Mesothelial cell of epicardium (in vitro differentiated cells): ENCODE measurements at regions not wholly inside any gene's neighbourhood (a gene's known extent, or its start where the extent isn't known, plus 50 kb on each side); places are given as distances from the start of the nearest gene placed in this dataset.

Source experiments
- DNase-seq, 2 experiments: peaks; one replicate each; pipeline ENCODE4 v3.0.0; 2021; ENCODE audit warnings: low spot score in 2 of 2; ENCODE audit not compliant: unreplicated experiment in 2 of 2
- H3K27ac Mint-ChIP-seq: 2 replicates; pipeline ENCODE4 v1.8.0; 2021; ENCODE audit warnings: mixed read lengths
- H3K27me3 Mint-ChIP-seq: 2 replicates; pipeline ENCODE4 v1.8.0; 2021; ENCODE audit warnings: low read depth, mixed read lengths
- H3K36me3 Mint-ChIP-seq: 2 replicates; pipeline ENCODE4 v1.8.0; 2021; ENCODE audit warnings: mixed read lengths
- H3K4me1 Mint-ChIP-seq: 2 replicates; pipeline ENCODE4 v1.8.0; 2021; ENCODE audit warnings: mixed read lengths
- H3K4me3 Mint-ChIP-seq: 2 replicates; pipeline ENCODE4 v1.8.0; 2021; ENCODE audit warnings: mild to moderate bottlenecking, moderate library complexity, mixed read lengths
- H3K9me3 Mint-ChIP-seq: 2 replicates; pipeline ENCODE4 v1.8.0; 2021; ENCODE audit warnings: mixed read lengths
- TF ChIP-seq, protein P1 (sequence below): fragments of 200-600 bp; sonication (generic); IDR thresholded peaks from one replicate; pipeline ENCODE4 v1.5.0; 2021; ENCODE audit warnings: antibody characterized with exemption; ENCODE audit not compliant: unreplicated experiment

DNA sequence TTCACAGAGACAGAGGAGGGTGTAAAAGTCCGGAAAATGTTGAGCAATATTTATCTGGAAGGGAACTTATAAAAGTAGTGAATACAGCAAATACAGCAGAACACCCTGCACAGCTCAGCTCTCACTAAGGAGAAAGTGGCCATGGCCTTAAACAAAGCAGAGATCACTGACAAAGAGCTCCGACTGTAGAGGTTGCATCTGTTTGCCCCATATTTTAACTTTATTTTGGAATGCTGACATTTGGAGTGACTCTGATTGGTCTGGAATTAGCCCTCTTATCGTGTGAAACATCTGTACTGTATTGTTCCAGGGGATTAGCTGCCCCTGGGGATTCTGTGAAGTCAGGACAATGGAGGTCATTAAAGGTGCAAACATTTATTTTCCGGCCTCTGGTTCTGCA lies 1275.7 kb upstream of the FLRT2 start:
- TF ChIP-seq, protein P1, sequence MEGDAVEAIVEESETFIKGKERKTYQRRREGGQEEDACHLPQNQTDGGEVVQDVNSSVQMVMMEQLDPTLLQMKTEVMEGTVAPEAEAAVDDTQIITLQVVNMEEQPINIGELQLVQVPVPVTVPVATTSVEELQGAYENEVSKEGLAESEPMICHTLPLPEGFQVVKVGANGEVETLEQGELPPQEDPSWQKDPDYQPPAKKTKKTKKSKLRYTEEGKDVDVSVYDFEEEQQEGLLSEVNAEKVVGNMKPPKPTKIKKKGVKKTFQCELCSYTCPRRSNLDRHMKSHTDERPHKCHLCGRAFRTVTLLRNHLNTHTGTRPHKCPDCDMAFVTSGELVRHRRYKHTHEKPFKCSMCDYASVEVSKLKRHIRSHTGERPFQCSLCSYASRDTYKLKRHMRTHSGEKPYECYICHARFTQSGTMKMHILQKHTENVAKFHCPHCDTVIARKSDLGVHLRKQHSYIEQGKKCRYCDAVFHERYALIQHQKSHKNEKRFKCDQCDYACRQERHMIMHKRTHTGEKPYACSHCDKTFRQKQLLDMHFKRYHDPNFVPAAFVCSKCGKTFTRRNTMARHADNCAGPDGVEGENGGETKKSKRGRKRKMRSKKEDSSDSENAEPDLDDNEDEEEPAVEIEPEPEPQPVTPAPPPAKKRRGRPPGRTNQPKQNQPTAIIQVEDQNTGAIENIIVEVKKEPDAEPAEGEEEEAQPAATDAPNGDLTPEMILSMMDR = no peak
- Mint-ChIP-seq H3K4me1 (peaks cover 65% of the 10 kb centered on the region), H3K9me3 (no peaks in the 10 kb centered on the region), H3K27ac (peak overlapping the region; percentile 79), H3K36me3 (no peaks in the 10 kb centered on the region), H3K4me3 (no peak overlapping the region), H3K27me3 (no peaks in the 10 kb centered on the region)
- DNase-seq = no peak

DNA sequence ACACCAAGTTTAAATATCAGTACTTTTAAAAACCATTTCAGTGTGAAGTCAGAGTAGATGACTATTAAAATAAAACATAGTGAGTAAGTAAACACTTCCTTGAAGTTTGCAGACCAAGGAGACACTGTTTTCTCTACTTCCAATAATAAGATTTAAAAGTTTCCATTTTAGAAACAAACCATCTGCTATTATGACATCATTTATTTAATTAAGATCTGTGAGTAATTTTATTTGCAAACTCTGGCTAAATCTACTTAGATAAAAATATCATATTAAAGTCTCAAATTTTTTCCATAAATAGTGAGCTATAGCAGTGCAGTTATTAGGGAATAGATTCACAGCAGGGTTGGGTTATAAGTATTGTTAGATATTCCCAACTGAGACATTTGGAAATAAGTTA lies 1267.0 kb upstream of the FLRT2 start:
- Mint-ChIP-seq H3K27ac (peak overlapping the region; percentile 31), H3K4me1 (peaks cover 14% of the 10 kb centered on the region), H3K4me3 (no peak overlapping the region), H3K9me3 (peaks cover 19% of the 10 kb centered on the region), H3K27me3 (no peaks in the 10 kb centered on the region), H3K36me3 (peaks cover 12% of the 10 kb centered on the region)
- TF ChIP-seq, protein P1 = no peak
- no peak for DNase-seq

DNA sequence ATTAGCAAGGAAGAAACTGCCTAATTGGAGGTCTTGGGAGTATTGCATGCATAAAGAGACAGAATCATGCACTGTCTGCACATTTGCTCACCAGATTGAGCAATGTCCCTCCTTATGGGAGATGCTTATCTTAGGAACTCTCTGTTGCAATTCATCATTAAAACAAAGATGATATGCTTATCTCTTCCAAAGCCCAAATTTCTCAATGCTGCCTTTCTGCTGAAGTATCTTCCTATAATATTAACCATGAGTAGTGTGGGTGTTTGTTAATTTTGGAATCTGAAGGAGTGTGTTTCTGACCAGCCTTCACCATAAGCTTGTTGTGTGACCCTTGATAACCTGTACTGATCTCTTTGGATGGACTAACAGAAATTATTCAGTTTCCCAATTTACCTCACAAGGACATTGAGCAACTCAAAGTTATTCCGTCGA lies 1257.6 kb upstream of the FLRT2 start:
- peaks cover 31% of the 10 kb centered on the region for H3K4me1 Mint-ChIP-seq
- no peaks in the 10 kb centered on the region for H3K27me3 Mint-ChIP-seq
- H3K36me3 Mint-ChIP-seq = no peaks in the 10 kb centered on the region
- H3K4me3 Mint-ChIP-seq = no peak overlapping the region
- TF ChIP-seq, protein P1 = no peak
- peaks cover 6% of the 10 kb centered on the region for H3K9me3 Mint-ChIP-seq
- H3K27ac Mint-ChIP-seq = peak overlapping the region; percentile 73
- no peak for DNase-seq

DNA sequence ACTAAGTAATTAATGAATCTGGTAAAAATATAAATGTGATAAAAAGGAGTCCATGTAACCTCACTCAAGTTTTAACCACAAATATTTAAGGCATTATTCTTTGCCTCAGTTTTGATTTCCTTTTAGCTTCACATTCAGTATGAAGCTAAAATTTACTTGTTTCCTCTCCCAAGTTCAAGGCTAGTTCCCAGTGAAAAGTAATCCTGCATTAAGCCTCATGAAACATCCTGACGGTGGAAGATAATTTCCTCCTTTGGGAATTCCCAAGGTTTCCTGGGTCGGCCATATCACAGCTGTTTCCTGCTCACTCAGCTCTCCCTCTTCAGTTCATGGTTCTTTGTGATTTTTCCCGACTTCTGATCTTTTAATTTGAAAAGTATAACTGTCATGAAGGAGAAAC lies 1256.8 kb upstream of the FLRT2 start:
- Mint-ChIP-seq H3K4me1 (peaks cover 31% of the 10 kb centered on the region), H3K27me3 (no peaks in the 10 kb centered on the region), H3K9me3 (peaks cover 6% of the 10 kb centered on the region), H3K4me3 (no peak overlapping the region), H3K36me3 (no peaks in the 10 kb centered on the region), H3K27ac (peak overlapping the region; percentile 22)
- TF ChIP-seq, protein P1 = no peak
- DNase-seq = no peak

DNA sequence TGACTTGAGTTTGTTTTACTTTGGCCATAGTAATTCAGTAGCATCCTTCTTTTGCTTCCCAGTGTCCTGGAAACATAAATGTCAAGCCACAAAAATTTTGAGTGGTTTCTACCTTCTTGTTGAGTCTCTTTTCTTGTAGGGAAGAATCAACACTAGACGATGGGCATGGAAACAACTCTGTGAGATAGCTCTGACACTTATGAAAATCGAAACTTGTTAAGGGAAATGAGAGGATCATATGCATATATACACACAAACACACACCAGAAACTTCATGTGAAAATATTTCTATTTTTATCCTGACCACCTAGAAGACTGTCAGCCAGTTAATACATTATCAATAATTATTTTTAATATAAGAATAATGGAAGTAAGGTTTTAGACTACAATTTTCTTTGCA lies 1247.3 kb upstream of the FLRT2 start:
- Mint-ChIP-seq H3K9me3 (no peaks in the 10 kb centered on the region), H3K27ac (no peak overlapping the region), H3K27me3 (no peaks in the 10 kb centered on the region), H3K36me3 (no peaks in the 10 kb centered on the region), H3K4me3 (no peak overlapping the region), H3K4me1 (peaks cover 9% of the 10 kb centered on the region)
- no peak for DNase-seq
- TF ChIP-seq, protein P1 = no peak

DNA sequence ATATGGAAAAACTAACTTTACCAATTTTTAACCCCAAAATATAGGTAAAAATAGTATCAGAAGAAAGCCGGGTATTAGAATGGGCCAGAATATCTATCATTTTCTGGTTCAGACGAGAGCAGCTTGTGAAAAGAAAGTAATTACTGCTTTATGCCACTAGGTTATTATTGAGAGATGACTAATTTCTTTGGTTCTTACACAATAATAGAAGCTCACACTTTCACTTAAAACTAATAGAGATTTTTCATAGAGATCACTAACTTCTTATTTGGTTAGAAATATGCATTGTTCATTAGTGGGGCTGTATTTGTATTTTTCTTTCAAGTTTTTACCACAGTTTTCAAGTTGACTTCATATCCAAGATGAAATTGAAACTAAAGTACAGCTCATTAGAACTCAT lies 1241.2 kb upstream of the FLRT2 start:
- Mint-ChIP-seq H3K4me3 (no peak overlapping the region), H3K4me1 (peaks cover 9% of the 10 kb centered on the region), H3K27ac (no peak overlapping the region), H3K9me3 (peaks cover 13% of the 10 kb centered on the region), H3K27me3 (no peaks in the 10 kb centered on the region), H3K36me3 (peaks cover 6% of the 10 kb centered on the region)
- no peak for DNase-seq
- TF ChIP-seq, protein P1 = peak; percentile 30
